ENCODE measurements at regions not wholly inside any gene's neighbourhood (a gene's known extent, or its start where the extent isn't known, plus 50 kb on each side); places are given as distances from the start of the nearest gene placed in this dataset.
"Not testable (repeated sequence)": the region's sequence is repeated elsewhere in the genome, so short reads cannot be mapped to it uniquely, and the experiment has no call there.

GRCh38 chr5:152026328-152027024, 101.8 kb upstream of the GLRA1 start:
- not testable (repeated sequence) for TF ChIP-seq POLR2A, CTCF (IDR thresholded peaks at IDR 0.05)

All from thyroid gland (tissue), 4 donors.